ENCODE measurements at regions not wholly inside any gene's neighbourhood (a gene's known extent, or its start where the extent isn't known, plus 50 kb on each side); places are given as distances from the start of the nearest gene placed in this dataset.

GRCh38 chrX:147693511-147693910 is 218.2 kb upstream of the FMR1 start:
- intact Hi-C loops (cut with DNase I, micrococcal nuclease) = no loop called here
- H3K4me1 ChIP-seq (ENCODE audit: low read depth) = no peaks in the 10 kb centered on the region
- TF ChIP-seq CTCF (IDR thresholded peaks at IDR 0.05) = no peak
- ATAC-seq (no peak), DNase-seq (no peak)
- no peaks in the 10 kb centered on the region for H3K9me3 ChIP-seq
- H3K4me3 ChIP-seq = no peak overlapping the region
- no peaks in the 10 kb centered on the region for H3K36me3 ChIP-seq (ENCODE audit: low read depth)

GRCh38 chrX:147699061-147699460 is 212.7 kb upstream of the FMR1 start:
- TF ChIP-seq CTCF (IDR thresholded peaks at IDR 0.05) = no peak
- ATAC-seq = no peak

DNA sequence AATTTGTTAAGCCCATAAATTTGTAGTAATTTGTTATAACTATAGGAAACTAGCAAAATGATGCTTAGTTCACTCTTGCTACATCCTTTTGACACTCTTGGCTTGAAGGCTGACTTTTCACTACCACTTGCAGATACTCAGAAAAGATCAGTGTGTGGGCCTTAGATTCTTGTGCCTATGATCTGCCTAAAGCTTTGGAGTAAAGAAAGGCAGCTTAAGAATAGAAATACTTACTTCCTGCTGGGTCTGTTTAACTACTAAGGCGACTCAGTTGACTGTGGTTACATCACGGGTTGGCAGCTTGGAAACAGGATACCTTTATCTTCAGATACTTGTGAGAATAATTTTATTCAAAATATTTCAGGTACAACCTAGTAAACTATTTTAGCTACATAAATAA is 201.4 kb upstream of the FMR1 start:
- no peak for ATAC-seq

More at GRCh38 chrX:147699061-147699460, 212.7 kb upstream of the FMR1 start:
- intact Hi-C loops (cut with DNase I, micrococcal nuclease) = no loop called here
- Histone ChIP-seq H3K9me3 (no peaks in the 10 kb centered on the region), H3K4me3 (no peak overlapping the region), H3K36me3 (ENCODE audit: low read depth) (no peaks in the 10 kb centered on the region), H3K4me1 (ENCODE audit: low read depth) (no peaks in the 10 kb centered on the region)
- no peak for DNase-seq

DNA sequence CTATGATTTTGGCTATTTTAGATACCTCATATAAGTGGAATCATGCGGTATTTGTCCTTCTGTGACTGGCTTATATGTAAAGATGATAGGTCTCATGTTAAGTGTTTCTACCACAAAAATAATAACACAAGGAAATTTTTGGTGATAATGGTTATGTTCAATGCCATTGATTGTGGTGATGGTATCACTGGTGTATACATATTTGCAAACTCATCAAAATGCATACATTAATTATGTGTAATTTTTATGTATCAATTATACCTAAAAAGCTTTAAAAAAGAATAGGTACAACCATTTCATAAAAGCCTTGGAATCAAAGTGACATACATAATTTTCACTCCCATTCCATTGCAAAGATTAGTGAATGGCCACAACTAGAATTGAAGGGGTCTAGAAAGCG is 178.3 kb upstream of the FMR1 start:
- Histone ChIP-seq H3K9me3 (no peaks in the 10 kb centered on the region), H3K4me3 (no peak overlapping the region), H3K36me3 (ENCODE audit: low read depth) (no peaks in the 10 kb centered on the region), H3K4me1 (ENCODE audit: low read depth) (no peaks in the 10 kb centered on the region)
- intact Hi-C loops (cut with DNase I, micrococcal nuclease) = no loop called here
- no peak for TF ChIP-seq CTCF (IDR thresholded peaks at IDR 0.05)
- DNase-seq (no peak), ATAC-seq (no peak)

More for the DNA sequence above, 201.4 kb upstream of the FMR1 start:
- Histone ChIP-seq H3K36me3 (ENCODE audit: low read depth) (no peaks in the 10 kb centered on the region), H3K4me1 (ENCODE audit: low read depth) (no peaks in the 10 kb centered on the region), H3K9me3 (no peaks in the 10 kb centered on the region), H3K4me3 (no peak overlapping the region)
- intact Hi-C loops (cut with DNase I, micrococcal nuclease) = no loop called here
- DNase-seq = no peak
- TF ChIP-seq CTCF (IDR thresholded peaks at IDR 0.05) = no peak

DNA sequence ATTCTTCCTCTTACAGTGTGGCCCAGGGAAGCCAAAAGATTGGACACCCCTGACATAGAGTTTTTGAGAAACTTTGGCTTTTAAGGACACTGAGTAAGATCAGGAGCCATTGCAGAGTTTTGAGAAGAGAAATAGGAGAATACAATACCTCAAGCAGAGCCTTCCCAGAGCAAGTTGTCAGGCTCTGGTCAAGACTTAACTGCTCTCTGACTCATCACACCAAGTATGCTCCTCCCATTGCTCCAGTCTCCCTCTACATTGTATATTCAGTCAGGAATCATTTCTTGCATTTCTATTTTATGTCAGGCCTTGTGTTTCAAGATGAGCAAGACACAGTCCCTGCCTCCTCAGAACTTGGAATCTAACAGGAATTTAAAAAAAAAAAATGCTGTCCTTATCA is 176.4 kb upstream of the FMR1 start:
- Histone ChIP-seq H3K4me1 (ENCODE audit: low read depth) (no peaks in the 10 kb centered on the region), H3K9me3 (no peaks in the 10 kb centered on the region), H3K4me3 (no peak overlapping the region), H3K36me3 (ENCODE audit: low read depth) (no peaks in the 10 kb centered on the region)
- ATAC-seq = no peak
- DNase-seq = no peak
- intact Hi-C loops (cut with DNase I, micrococcal nuclease) = no loop called here
- no peak for TF ChIP-seq CTCF (IDR thresholded peaks at IDR 0.05)

GRCh38 chrX:147736045-147736444 is 175.7 kb upstream of the FMR1 start:
- H3K36me3 ChIP-seq (ENCODE audit: low read depth) = no peaks in the 10 kb centered on the region
- ATAC-seq (no peak), DNase-seq (no peak)
- no peaks in the 10 kb centered on the region for H3K4me1 ChIP-seq (ENCODE audit: low read depth)
- no peak overlapping the region for H3K4me3 ChIP-seq
- intact Hi-C loops (cut with DNase I, micrococcal nuclease) = no loop called here
- TF ChIP-seq CTCF (IDR thresholded peaks at IDR 0.05) = no peak
- H3K9me3 ChIP-seq = no peaks in the 10 kb centered on the region

Data from mucosa of descending colon (tissue), 3 donors.